ENCODE measurements at regions not wholly inside any gene's neighbourhood (a gene's known extent, or its start where the extent isn't known, plus 50 kb on each side); places are given as distances from the start of the nearest gene placed in this dataset.

- TF ChIP-seq, protein P1, sequence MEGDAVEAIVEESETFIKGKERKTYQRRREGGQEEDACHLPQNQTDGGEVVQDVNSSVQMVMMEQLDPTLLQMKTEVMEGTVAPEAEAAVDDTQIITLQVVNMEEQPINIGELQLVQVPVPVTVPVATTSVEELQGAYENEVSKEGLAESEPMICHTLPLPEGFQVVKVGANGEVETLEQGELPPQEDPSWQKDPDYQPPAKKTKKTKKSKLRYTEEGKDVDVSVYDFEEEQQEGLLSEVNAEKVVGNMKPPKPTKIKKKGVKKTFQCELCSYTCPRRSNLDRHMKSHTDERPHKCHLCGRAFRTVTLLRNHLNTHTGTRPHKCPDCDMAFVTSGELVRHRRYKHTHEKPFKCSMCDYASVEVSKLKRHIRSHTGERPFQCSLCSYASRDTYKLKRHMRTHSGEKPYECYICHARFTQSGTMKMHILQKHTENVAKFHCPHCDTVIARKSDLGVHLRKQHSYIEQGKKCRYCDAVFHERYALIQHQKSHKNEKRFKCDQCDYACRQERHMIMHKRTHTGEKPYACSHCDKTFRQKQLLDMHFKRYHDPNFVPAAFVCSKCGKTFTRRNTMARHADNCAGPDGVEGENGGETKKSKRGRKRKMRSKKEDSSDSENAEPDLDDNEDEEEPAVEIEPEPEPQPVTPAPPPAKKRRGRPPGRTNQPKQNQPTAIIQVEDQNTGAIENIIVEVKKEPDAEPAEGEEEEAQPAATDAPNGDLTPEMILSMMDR (IDR thresholded peaks at IDR 0.05; ENCODE audit: insufficient read depth, low read depth, low read length): no peak
Observed at GRCh38 chr11:122044086-122044485, 71.9 kb downstream of the BLID start.

GRCh38 chr11:122042981-122043380, 73.0 kb downstream of the BLID start:
- TF ChIP-seq, protein P1 (IDR thresholded peaks at IDR 0.05; ENCODE audit: insufficient read depth, low read depth, low read length): no peak
- peak; percentile 42 for DNase-seq (ENCODE audit: low read depth)
- no peak overlapping the region for H3K4me3 ChIP-seq (ENCODE audit: low read depth, low read length)

More at GRCh38 chr11:122044086-122044485, 71.9 kb downstream of the BLID start:
- DNase-seq (ENCODE audit: low read depth): no peak
- no peak overlapping the region for H3K4me3 ChIP-seq (ENCODE audit: low read depth, low read length)

DNA sequence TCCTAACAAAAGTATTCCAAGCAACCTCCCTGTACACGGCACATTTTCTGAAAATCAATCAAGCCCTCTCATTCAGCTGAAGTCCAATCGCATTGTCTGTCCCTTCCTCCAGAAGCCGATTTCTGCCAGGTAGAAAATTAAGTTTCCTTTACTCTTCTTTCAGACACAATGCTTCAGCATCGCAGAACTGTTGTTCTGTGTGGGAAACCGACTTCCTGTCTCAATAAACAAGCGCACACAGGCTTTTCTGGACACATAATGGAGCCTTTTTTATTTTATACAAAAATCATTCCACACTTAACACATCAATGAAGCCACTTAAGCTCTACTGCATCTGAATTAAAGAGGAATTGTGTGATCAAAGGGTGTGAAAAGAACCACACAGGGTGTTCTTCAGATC, 75.6 kb downstream of the BLID start:
- no peak overlapping the region for H3K4me3 ChIP-seq (ENCODE audit: low read depth, low read length)
- no peak for DNase-seq (ENCODE audit: low read depth)
- TF ChIP-seq, protein P1 (IDR thresholded peaks at IDR 0.05; ENCODE audit: insufficient read depth, low read depth, low read length): no peak

DNA sequence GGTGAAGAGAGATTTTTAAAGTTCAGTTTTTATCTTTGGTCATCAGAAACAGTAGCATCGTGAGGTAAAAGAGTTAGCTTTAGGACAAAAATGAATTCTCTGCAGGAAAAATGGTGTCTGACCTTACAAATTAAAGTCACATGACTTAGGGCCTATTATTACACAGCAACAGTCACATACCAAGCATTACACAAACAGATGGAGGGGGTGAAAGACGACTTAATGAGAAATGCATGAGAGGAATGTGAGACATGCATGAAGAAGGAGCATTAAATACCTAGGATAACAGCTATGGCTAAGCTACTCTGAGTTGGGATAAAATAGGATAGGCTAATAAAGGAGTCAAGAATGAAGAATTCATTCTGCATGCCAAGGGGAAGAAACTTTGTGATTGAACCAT, 77.5 kb downstream of the BLID start:
- no peak overlapping the region for H3K4me3 ChIP-seq (ENCODE audit: low read depth, low read length)
- DNase-seq (ENCODE audit: low read depth): peak; percentile 74
- TF ChIP-seq, protein P1 (IDR thresholded peaks at IDR 0.05; ENCODE audit: insufficient read depth, low read depth, low read length): no peak

GRCh38 chr11:122037911-122038310, 78.1 kb downstream of the BLID start:
- H3K4me3 ChIP-seq (ENCODE audit: low read depth, low read length): no peak overlapping the region
- DNase-seq (ENCODE audit: low read depth): no peak
- TF ChIP-seq, protein P1 (IDR thresholded peaks at IDR 0.05; ENCODE audit: insufficient read depth, low read depth, low read length): no peak

GRCh38 chr11:122036493-122036892, 79.5 kb downstream of the BLID start:
- no peak for DNase-seq (ENCODE audit: low read depth)
- TF ChIP-seq, protein P1 (IDR thresholded peaks at IDR 0.05; ENCODE audit: insufficient read depth, low read depth, low read length): no peak
- no peak overlapping the region for H3K4me3 ChIP-seq (ENCODE audit: low read depth, low read length)

GRCh38 chr11:122036018-122036417, 80.0 kb downstream of the BLID start:
- TF ChIP-seq, protein P1 (IDR thresholded peaks at IDR 0.05; ENCODE audit: insufficient read depth, low read depth, low read length): no peak
- peak; percentile 72 for DNase-seq (ENCODE audit: low read depth)
- H3K4me3 ChIP-seq (ENCODE audit: low read depth, low read length): no peak overlapping the region
